Dendritic cell treated with granulocyte-macrophage colony-stimulating factor and Interleukin-4, amounts not matched to agents 40 ng/mL and 50 ng/mL, for 4 days (primary cell): ENCODE measurements at regions not wholly inside any gene's neighbourhood (a gene's known extent, or its start where the extent isn't known, plus 50 kb on each side); places are given as distances from the start of the nearest gene placed in this dataset.

Experiments
- H3K27ac Mint-ChIP-seq: one replicate; pipeline ENCODE4 v1.8.0; 2022; ENCODE audit warnings: mild to moderate bottlenecking, mixed read lengths
- H3K27me3 Mint-ChIP-seq: one replicate; pipeline ENCODE4 v1.8.0; 2022; ENCODE audit warnings: mild to moderate bottlenecking, mixed read lengths
- H3K36me3 Mint-ChIP-seq: one replicate; pipeline ENCODE4 v1.8.0; 2022; ENCODE audit warnings: low read depth, mixed read lengths
- H3K4me1 Mint-ChIP-seq: one replicate; pipeline ENCODE4 v1.8.0; 2022; ENCODE audit warnings: low read depth, mixed read lengths
- H3K4me3 Mint-ChIP-seq: one replicate; pipeline ENCODE4 v1.8.0; 2022; ENCODE audit warnings: mild to moderate bottlenecking, moderate library complexity, mixed read lengths
- H3K9me3 Mint-ChIP-seq: one replicate; pipeline ENCODE4 v1.8.0; 2022; ENCODE audit warnings: mixed read lengths
- intact Hi-C: fragments of 100-400 bp; cut with micrococcal nuclease; formaldehyde crosslinking; loops from one replicate; pipeline ENCODE4 v1.15.0; 2022

- H3K4me3 Mint-ChIP-seq, result no peak overlapping the region
- no peaks in the 10 kb centered on the region for H3K36me3 Mint-ChIP-seq
- H3K9me3 Mint-ChIP-seq, result peaks cover 35% of the 10 kb centered on the region
- intact Hi-C loops, result no loop called here
- H3K27ac Mint-ChIP-seq, result no peak overlapping the region
- no peaks in the 10 kb centered on the region for H3K4me1 Mint-ChIP-seq
- no peaks in the 10 kb centered on the region for H3K27me3 Mint-ChIP-seq
Measured at GRCh38 chr12:58819345-58819744, 101.0 kb downstream of the LRIG3 start.

GRCh38 chr12:58819985-58820384 is 100.3 kb downstream of the LRIG3 start:
- intact Hi-C loops, result no loop called here
- Mint-ChIP-seq H3K4me3 (no peak overlapping the region), H3K36me3 (no peaks in the 10 kb centered on the region), H3K9me3 (peaks cover 35% of the 10 kb centered on the region), H3K27ac (no peak overlapping the region), H3K27me3 (no peaks in the 10 kb centered on the region), H3K4me1 (no peaks in the 10 kb centered on the region)
